Spinal cord (tissue), 9 donors: ENCODE measurements at regions not wholly inside any gene's neighbourhood (a gene's known extent, or its start where the extent isn't known, plus 50 kb on each side); places are given as distances from the start of the nearest gene placed in this dataset.
"Not testable (repeated sequence)": the region's sequence is repeated elsewhere in the genome, so short reads cannot be mapped to it uniquely, and the experiment has no call there.

ENCODE experiments used
- DNase-seq, 6 donors: peaks; one replicate each; pipeline versions ENCODE4 v3.0.0 to v3.0.0-alpha.2; 2013 to 2015; ENCODE audit warnings: low spot score in 6 of 6, low read depth in 4 of 6
- H3K27ac ChIP-seq: one replicate; pipeline ENCODE4 v1.5.1; 2013; ENCODE audit warnings: low read depth, low read length, control low read depth
- H3K27me3 ChIP-seq: one replicate; pipeline ENCODE4 v1.6.1; 2013; ENCODE audit warnings: low read length; ENCODE audit not compliant: control insufficient read depth, insufficient read depth
- H3K36me3 ChIP-seq: one replicate; pipeline ENCODE4 v1.6.1; 2013; ENCODE audit warnings: low read length; ENCODE audit not compliant: control insufficient read depth, insufficient read depth
- H3K4me1 ChIP-seq: one replicate; pipeline ENCODE4 v1.6.1; 2013; ENCODE audit warnings: low read length; ENCODE audit not compliant: control insufficient read depth, insufficient read depth
- H3K4me3 ChIP-seq: one replicate; pipeline ENCODE4 v1.5.1; 2013; ENCODE audit warnings: low read depth, low read length, control low read depth
- H3K9me3 ChIP-seq: one replicate; pipeline ENCODE4 v1.6.1; 2013; ENCODE audit warnings: low read length; ENCODE audit not compliant: control insufficient read depth, insufficient read depth
- WGBS: methylation state at CpG from one replicate; pipeline ENCODE4 v1.1.5; 2013; ENCODE audit warnings: missing lambda C conversion rate; ENCODE audit not compliant: insufficient coverage; 5-methylcytosine and 5-hydroxymethylcytosine counted together
- donor health status: healthy.

DNA sequence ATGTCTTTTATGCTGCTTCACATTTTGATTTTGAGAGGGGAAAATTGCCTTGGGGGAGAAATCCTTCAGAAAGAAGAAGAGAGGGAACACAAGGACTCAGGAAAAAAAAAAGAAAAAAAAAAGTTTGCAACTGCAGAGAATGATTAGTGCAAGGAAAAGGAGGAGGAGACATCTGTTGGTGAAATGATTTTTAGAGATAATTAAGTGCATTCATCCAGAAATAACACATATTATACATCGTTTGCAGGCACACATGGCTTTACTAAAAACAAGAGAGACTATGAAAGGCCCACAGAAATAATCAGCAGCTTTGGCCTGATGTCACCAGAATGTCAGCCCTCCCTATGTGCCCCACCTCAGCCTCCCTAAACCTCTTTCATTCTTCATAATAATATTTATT is 1058.2 kb downstream of the PCDH9 start:
- Histone ChIP-seq H3K27me3 (no peaks in the 10 kb centered on the region), H3K9me3 (no peaks in the 10 kb centered on the region), H3K36me3 (no peaks in the 10 kb centered on the region), H3K4me3 (no peak overlapping the region), H3K4me1 (no peaks in the 10 kb centered on the region), H3K27ac (no peak overlapping the region)
- peak in 2 of 6 donors; percentile 21 to 74 for DNase-seq
- WGBS: no CpG with 5 or more reads among the region's 1 CpG

DNA sequence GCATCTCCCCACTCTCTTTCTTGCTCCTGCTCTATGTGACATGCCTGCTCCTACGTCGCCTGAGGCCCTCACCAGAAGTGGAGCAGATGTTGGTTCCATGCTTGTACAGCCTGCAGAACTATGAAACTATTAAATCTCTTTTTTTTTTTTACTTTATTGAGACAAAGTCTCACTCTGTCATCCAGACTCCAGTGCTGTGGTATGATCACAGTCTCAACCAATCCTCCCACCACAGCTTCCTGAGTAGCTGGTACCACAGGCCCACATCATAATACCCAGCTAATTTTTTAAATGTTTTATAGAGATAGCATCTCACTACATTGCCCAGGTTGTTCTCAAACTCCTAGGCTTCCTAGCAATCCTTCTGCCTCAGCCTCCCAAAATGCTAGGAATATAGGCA is 1067.7 kb downstream of the PCDH9 start:
- Histone ChIP-seq H3K27ac (no peak overlapping the region), H3K4me3 (no peak overlapping the region), H3K9me3 (no peaks in the 10 kb centered on the region), H3K27me3 (no peaks in the 10 kb centered on the region), H3K4me1 (no peaks in the 10 kb centered on the region), H3K36me3 (no peaks in the 10 kb centered on the region)
- DNase-seq: no peak
- WGBS: 80% methylated on average over 2 of the region's 2 CpGs

DNA sequence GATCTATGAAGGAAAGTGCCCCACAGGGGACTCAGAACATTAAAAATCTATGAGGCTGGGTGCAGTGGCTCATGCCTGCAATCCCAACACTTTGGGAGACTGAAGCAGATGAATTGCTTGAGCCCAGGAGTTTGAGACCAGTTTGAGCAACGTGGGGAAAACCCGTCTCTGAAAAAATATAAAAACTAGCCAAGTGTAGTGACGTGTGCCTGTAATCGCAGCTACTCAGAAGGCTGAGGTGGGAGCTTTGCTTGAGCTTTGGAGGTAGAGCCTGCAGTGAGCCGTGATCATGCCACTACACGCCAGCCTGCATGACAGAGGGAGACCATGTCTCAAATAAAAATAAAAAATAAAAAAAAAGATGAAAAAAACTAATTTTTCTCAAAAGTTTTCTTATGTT is 1070.6 kb downstream of the PCDH9 start:
- H3K27ac ChIP-seq: no peak overlapping the region
- no peaks in the 10 kb centered on the region for H3K36me3 ChIP-seq
- H3K27me3 ChIP-seq: no peaks in the 10 kb centered on the region
- no peak overlapping the region for H3K4me3 ChIP-seq
- H3K4me1 ChIP-seq: no peaks in the 10 kb centered on the region
- H3K9me3 ChIP-seq: no peaks in the 10 kb centered on the region
- WGBS: 79% methylated on average over 4 of the region's 6 CpGs
- DNase-seq: no peak

DNA sequence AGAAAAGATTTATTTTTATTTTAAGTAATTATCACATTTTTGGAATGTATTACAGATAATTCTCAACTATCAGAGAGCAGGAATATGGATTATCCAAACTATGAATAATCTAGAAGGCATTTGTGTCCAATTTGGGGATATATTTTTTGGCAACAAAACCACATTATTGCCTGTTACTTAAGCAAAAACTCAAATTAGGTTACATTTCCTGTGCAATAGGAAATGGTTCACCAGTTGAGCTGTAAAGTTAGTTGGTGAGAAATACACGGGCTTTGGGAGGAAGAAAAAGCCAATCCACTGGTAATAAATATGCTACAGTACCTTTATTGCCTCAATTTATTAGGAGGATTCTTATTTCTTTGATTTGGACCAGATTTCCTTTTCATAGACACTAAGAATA is 1075.2 kb downstream of the PCDH9 start:
- H3K9me3 ChIP-seq: no peaks in the 10 kb centered on the region
- no peak for DNase-seq
- no peaks in the 10 kb centered on the region for H3K4me1 ChIP-seq
- H3K27me3 ChIP-seq: no peaks in the 10 kb centered on the region
- no peaks in the 10 kb centered on the region for H3K36me3 ChIP-seq
- WGBS: no CpG with 5 or more reads among the region's 1 CpG
- H3K4me3 ChIP-seq: no peak overlapping the region
- H3K27ac ChIP-seq: no peak overlapping the region

DNA sequence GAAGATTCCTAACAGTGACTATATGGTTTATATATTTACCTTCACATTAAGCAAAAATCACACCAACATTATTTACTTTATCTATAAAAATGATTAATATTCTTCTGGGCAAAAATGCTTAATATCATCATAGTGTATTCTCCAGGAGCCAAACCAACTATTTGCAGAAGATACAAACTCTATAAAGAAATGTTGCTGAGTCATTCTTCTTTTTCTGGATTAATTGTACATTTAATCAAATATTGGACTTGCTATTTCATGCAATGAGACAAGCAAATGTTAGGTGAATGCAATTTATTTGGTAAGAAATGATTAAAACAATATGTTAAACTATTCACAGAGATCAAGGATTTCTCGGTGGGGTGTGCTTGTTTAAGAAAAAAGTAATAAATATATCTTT is 1075.8 kb downstream of the PCDH9 start:
- WGBS: no CpG with 5 or more reads among the region's 1 CpG
- Histone ChIP-seq H3K27me3 (no peaks in the 10 kb centered on the region), H3K4me3 (no peak overlapping the region), H3K27ac (no peak overlapping the region), H3K36me3 (no peaks in the 10 kb centered on the region), H3K9me3 (no peaks in the 10 kb centered on the region), H3K4me1 (no peaks in the 10 kb centered on the region)
- DNase-seq: no peak

DNA sequence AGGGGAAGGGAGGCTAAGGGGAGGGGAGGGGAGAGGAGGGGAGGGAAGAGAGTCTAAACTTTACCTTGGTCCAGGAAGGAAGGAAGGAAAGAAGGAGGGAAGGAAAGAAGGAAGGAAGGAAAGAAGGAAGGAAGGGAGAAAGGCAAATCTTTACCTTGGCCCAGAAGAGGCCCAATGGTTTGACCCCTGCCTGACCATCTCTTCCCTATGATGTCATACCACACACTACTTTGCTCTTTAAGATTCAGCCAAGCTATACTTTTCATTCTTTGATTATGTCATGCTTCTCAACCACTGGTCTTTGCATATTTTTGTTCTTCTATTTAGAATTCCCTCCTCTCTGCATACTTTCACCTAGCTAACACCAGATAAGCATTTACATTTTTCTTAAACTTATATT is 1077.5 kb downstream of the PCDH9 start:
- no peaks in the 10 kb centered on the region for H3K27me3 ChIP-seq
- H3K36me3 ChIP-seq: no peaks in the 10 kb centered on the region
- no peak overlapping the region for H3K27ac ChIP-seq
- H3K4me1 ChIP-seq: no peaks in the 10 kb centered on the region
- no peak for DNase-seq
- H3K4me3 ChIP-seq: no peak overlapping the region
- no peaks in the 10 kb centered on the region for H3K9me3 ChIP-seq

DNA sequence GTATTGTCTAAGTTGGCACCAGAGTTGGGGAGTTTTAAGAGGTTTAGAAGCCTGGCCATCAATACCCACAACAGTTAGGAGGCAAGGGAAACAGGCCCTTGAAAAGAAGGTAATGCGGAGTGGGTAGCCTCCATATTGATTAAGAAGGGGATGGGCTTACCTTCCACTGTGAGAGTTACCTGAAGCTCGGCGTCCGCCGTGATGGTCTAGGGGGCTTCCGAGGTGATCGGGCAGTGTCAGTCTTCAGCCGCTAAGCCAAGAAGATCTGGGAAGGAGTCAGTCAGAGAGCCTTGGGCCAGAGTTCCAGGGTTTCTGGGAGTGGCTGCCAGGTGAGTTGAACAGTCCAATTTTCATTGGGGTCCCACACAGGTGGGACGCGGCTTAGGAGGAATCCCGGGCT is 1085.8 kb downstream of the PCDH9 start:
- not testable (repeated sequence) for DNase-seq, H3K27ac ChIP-seq, H3K9me3 ChIP-seq, H3K4me3 ChIP-seq, H3K27me3 ChIP-seq, H3K4me1 ChIP-seq, H3K36me3 ChIP-seq
- WGBS: 100% methylated on average over 4 of the region's 11 CpGs

DNA sequence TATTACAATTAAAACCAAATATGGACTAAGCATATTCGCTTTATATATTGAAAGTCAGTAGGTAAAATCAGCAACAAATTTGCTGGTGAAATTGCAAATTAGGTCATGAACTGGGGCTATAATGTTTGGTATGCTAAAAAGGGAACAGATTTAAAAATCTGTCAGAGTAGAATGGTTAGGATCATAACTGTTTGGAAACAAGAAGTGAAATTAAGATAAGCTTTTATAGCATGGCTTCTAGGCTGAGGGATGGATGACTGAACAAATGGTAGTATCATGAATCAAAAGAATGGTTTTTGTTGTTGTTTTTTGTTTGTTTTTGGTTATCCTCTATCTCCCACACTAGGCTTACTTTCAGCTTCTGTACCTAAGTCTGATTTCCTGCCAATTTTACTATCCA is 1090.4 kb downstream of the PCDH9 start:
- H3K27me3 ChIP-seq: no peaks in the 10 kb centered on the region
- no CpG with 5 or more reads among the region's 1 CpG for WGBS
- H3K9me3 ChIP-seq: no peaks in the 10 kb centered on the region
- no peak for DNase-seq
- no peak overlapping the region for H3K4me3 ChIP-seq
- no peaks in the 10 kb centered on the region for H3K36me3 ChIP-seq
- H3K4me1 ChIP-seq: no peaks in the 10 kb centered on the region
- H3K27ac ChIP-seq: no peak overlapping the region

DNA sequence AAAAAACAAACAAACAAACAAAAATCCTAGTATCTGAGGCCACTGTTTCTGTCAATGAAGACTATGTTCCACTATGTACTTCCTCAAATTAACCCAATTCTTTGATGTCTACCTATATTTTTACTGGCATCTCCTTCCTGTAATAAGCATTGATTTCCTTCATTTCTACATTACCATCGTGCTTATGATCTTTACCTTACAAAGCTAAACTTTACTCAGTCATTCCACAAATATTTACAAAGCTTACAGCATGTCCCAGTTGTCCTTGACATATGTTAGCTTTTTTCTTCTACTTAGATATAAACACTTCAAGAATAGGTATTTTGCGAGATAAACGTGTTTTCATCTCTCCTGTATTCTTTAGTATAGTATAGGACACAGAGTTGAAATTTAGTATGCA is 1090.9 kb downstream of the PCDH9 start:
- 100% methylated on average over 1 of the region's 3 CpGs for WGBS

DNA sequence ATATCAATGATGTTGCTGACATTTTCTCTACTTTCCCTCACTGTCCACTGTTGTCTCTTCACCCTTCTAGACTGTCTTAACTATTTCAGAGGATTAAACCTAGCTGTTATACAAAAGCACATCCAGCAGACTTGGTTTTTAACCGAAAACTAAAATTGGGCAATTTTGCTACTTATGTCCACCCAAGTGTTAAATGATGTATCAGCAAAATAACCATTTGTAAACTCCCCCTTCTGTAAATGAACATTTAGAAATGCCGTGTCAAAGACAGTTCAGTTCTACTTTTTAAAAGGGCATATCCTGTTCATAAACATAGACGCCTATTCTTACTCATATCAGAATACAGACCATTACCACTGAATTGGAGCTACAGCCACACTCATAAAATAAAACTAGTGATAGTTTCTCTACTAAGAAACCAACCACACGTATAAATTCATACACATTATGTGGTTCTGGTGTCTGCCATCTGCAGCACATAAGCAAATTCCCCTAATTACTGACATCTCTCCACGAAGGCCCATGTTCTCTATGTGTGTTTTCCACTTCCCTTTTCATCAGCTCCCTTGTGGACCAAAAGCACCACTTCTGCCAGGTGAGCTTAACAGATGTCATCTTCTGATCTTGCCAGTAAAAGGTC is 1091.8 kb downstream of the PCDH9 start:
- H3K27me3 ChIP-seq: no peaks in the 10 kb centered on the region
- 75% methylated on average over 4 of the region's 5 CpGs for WGBS
- H3K27ac ChIP-seq: no peak overlapping the region
- no peak overlapping the region for H3K4me3 ChIP-seq
- no peaks in the 10 kb centered on the region for H3K9me3 ChIP-seq
- H3K4me1 ChIP-seq: no peaks in the 10 kb centered on the region
- DNase-seq: no peak
- no peaks in the 10 kb centered on the region for H3K36me3 ChIP-seq

More for the DNA sequence above, 1090.9 kb downstream of the PCDH9 start:
- Histone ChIP-seq H3K27ac (no peak overlapping the region), H3K27me3 (no peaks in the 10 kb centered on the region), H3K9me3 (no peaks in the 10 kb centered on the region), H3K36me3 (no peaks in the 10 kb centered on the region), H3K4me3 (no peak overlapping the region), H3K4me1 (no peaks in the 10 kb centered on the region)
- no peak for DNase-seq
